Esophagus muscularis mucosa (tissue), 4 donors: ENCODE measurements at regions not wholly inside any gene's neighbourhood (a gene's known extent, or its start where the extent isn't known, plus 50 kb on each side); places are given as distances from the start of the nearest gene placed in this dataset.

Source experiments
- CTCF ChIP-seq, 3 experiments: fragments of 200-600 bp in 2 of 3; fragments of 450-650 bp in 1 of 3; sonication (generic) in 2 of 3; IDR thresholded peaks; one replicate each; pipeline ENCODE4 v1.5.1; 2017 to 2019; ENCODE audit warnings: antibody characterized with exemption in 3 of 3, mild to moderate bottlenecking in 2 of 3, moderate library complexity in 1 of 3
- EP300 ChIP-seq: sonication (generic); formaldehyde crosslinking; IDR thresholded peaks from one replicate; pipeline ENCODE4 v1.6.1; 2017; ENCODE audit warnings: antibody characterized with exemption
- POLR2A ChIP-seq: fragments of 450-650 bp; IDR thresholded peaks from one replicate; pipeline ENCODE4 v1.6.1; 2017; ENCODE audit warnings: antibody characterized with exemption, moderate library complexity, mild to moderate bottlenecking, low read depth
- POLR2AphosphoS5 ChIP-seq, 2 donors: sonication (generic); formaldehyde crosslinking; IDR thresholded peaks; one replicate each; pipeline ENCODE4 v1.6.1; 2017; ENCODE audit warnings: antibody characterized with exemption in 2 of 2

GRCh38 chr1:37362594-37363385 is 111.6 kb upstream of the ZC3H12A start:
- TF ChIP-seq CTCF (IDR thresholded peaks at IDR 0.05) (no peak), POLR2A (no peak), EP300 (no peak), POLR2AphosphoS5 (IDR thresholded peaks at IDR 0.05) (no peak)
